Panc1 (cell line): ENCODE measurements at regions not wholly inside any gene's neighbourhood (a gene's known extent, or its start where the extent isn't known, plus 50 kb on each side); places are given as distances from the start of the nearest gene placed in this dataset.

ENCODE experiments used
- ATAC-seq: fragments of 200-7000 bp; cut with Tn5 transposase; 2 replicates; pipeline ENCODE4 v1.9.1; 2020; ENCODE audit warnings: mild to moderate bottlenecking, moderate library complexity
- BruUV-seq: library from RNA; stranded (reverse); fragments of 400-500 nt; replicated peaks from 2 replicates; lab custom pipeline; 2021; lab: Mats Ljungman, UMichigan
- CTCF ChIA-PET: fragments of 300-600 bp; sonication (Branson Sonifier 250); formaldehyde crosslinking; loops from one replicate; lab custom pipeline; 2022; ENCODE audit warnings: antibody characterized with exemption; lab: Charles Lee
- POLR2A ChIA-PET: fragments of 300-600 bp; sonication (Branson Sonifier 250); formaldehyde crosslinking; loops from one replicate; lab custom pipeline; 2022; ENCODE audit warnings: antibody characterized with exemption; lab: Charles Lee
- DNase-seq: peaks from one replicate; pipeline ENCODE4 v3.0.0-alpha.2; 2010; ENCODE audit warnings: low read depth, low spot score
- H3K27ac ChIP-seq: 2 replicates; pipeline ENCODE4 v1.5.1; 2011; ENCODE audit warnings: mild to moderate bottlenecking, low read length, inconsistent platforms
- H3K27me3 ChIP-seq: fragments of 200-500 bp; sonication (Bioruptor generic); 2 replicates; pipeline ENCODE4 v1.6.0; 2014; ENCODE audit warnings: low read length, inconsistent platforms; ENCODE audit not compliant: control insufficient read depth, insufficient read depth
- H3K36me3 ChIP-seq: fragments of 200-500 bp; sonication (Bioruptor generic); 2 replicates; pipeline ENCODE4 v1.5.1; 2014; ENCODE audit warnings: inconsistent platforms, mild to moderate bottlenecking, low read length, moderate library complexity; ENCODE audit not compliant: control insufficient read depth, insufficient read depth
- H3K4me1 ChIP-seq: 2 replicates; pipeline ENCODE4 v1.5.1; 2011; ENCODE audit warnings: inconsistent platforms, mild to moderate bottlenecking, low read length, moderate library complexity; ENCODE audit not compliant: control insufficient read depth, insufficient read depth
- H3K4me3 ChIP-seq, 2 experiments: 2 replicates each; pipeline ENCODE4 v1.5.1; 2011 to 2012; ENCODE audit warnings: low read depth in 2 of 2, low read length in 2 of 2, mild to moderate bottlenecking in 2 of 2, inconsistent platforms in 1 of 2, moderate library complexity in 1 of 2
- H3K9me3 ChIP-seq: fragments of 200-500 bp; sonication (Bioruptor generic); 2 replicates; pipeline ENCODE4 v1.5.1; 2014; ENCODE audit warnings: low read depth, mild to moderate bottlenecking, inconsistent platforms, low read length, moderate library complexity; ENCODE audit not compliant: control insufficient read depth, insufficient read depth
- POLR2AphosphoS5 ChIP-seq: IDR thresholded peaks from 2 replicates; pipeline ENCODE4 v1.6.1; 2012; ENCODE audit warnings: mild to moderate bottlenecking, low read depth, low read length, moderate library complexity
- SIN3A ChIP-seq: IDR thresholded peaks from 2 replicates; pipeline ENCODE4 v1.6.1; 2012; ENCODE audit warnings: low read depth, mild to moderate bottlenecking, low read length, moderate library complexity, borderline replicate concordance; ENCODE audit not compliant: insufficient read depth
- TCF7L2 ChIP-seq: IDR thresholded peaks from 2 replicates; pipeline ENCODE4 v1.6.1; 2011; ENCODE audit warnings: mild to moderate bottlenecking, low read depth, low read length, inconsistent platforms
- in situ Hi-C: cut with HindIII; loops from 2 replicates; pipeline ENCODE4 v1.10.0; 2016; ENCODE audit warnings: low sequenced_read_pairs, low pct_unique_long_range_greater_than_20kb
- intact Hi-C: fragments of 100-400 bp; cut with micrococcal nuclease; formaldehyde crosslinking; loops from one replicate; pipeline ENCODE4 v1.10.0; 2022; ENCODE audit not compliant: unreplicated experiment
- TF ChIP-seq, protein P1 (sequence below), 2 experiments: IDR thresholded peaks; 2 replicates each; pipeline ENCODE4 v1.6.1; 2011 to 2012; ENCODE audit warnings: low read depth in 2 of 2, control low read depth in 1 of 2, low read length in 1 of 2, mild to moderate bottlenecking in 1 of 2, moderate library complexity in 1 of 2; ENCODE audit not compliant: insufficient read depth in 1 of 2
- TF ChIP-seq, protein P2 (sequence below): fragments of 450-650 bp; IDR thresholded peaks from 2 replicates; pipeline ENCODE4 v1.5.1; 2017; ENCODE audit warnings: mild to moderate bottlenecking

DNA sequence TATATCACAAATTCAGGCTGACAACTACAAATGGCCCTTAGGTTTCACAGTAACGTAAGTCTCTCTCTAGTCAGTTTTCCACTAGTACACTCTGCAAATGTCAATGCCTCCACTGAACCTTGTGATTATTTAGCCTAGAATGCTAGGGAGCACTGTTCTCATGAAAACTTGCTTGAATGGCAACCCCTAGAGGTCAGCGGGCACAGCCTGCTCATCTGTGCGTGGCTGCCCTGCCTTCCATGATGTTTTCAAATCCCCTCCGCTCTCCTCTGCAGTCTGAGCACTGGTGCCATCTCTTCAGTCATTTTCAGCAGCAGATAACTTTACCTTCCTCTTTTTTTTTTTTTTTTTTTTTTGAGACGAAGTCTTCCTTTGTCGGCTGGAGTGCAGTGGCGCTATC is 84.1 kb upstream of the GULP1 start:
- no peak for DNase-seq
- intact Hi-C loops (no loop called here), in situ Hi-C loops (no loop called here)
- Histone ChIP-seq H3K27me3 (no peaks in the 10 kb centered on the region; the same call in 1 of the 2 replicates), H3K36me3 (no peaks in the 10 kb centered on the region), H3K4me1 (no peaks in the 10 kb centered on the region), H3K4me3 (no peak overlapping the region), H3K9me3 (no peaks in the 10 kb centered on the region), H3K27ac (no peak overlapping the region)
- no peak for ATAC-seq
- no TSS peak for BruUV-seq
- ChIA-PET CTCF (no interaction called here), POLR2A (no interaction called here)
- TF ChIP-seq TCF7L2 (no peak), POLR2AphosphoS5 (no peak), SIN3A (no peak)
- TF ChIP-seq, protein P1, sequence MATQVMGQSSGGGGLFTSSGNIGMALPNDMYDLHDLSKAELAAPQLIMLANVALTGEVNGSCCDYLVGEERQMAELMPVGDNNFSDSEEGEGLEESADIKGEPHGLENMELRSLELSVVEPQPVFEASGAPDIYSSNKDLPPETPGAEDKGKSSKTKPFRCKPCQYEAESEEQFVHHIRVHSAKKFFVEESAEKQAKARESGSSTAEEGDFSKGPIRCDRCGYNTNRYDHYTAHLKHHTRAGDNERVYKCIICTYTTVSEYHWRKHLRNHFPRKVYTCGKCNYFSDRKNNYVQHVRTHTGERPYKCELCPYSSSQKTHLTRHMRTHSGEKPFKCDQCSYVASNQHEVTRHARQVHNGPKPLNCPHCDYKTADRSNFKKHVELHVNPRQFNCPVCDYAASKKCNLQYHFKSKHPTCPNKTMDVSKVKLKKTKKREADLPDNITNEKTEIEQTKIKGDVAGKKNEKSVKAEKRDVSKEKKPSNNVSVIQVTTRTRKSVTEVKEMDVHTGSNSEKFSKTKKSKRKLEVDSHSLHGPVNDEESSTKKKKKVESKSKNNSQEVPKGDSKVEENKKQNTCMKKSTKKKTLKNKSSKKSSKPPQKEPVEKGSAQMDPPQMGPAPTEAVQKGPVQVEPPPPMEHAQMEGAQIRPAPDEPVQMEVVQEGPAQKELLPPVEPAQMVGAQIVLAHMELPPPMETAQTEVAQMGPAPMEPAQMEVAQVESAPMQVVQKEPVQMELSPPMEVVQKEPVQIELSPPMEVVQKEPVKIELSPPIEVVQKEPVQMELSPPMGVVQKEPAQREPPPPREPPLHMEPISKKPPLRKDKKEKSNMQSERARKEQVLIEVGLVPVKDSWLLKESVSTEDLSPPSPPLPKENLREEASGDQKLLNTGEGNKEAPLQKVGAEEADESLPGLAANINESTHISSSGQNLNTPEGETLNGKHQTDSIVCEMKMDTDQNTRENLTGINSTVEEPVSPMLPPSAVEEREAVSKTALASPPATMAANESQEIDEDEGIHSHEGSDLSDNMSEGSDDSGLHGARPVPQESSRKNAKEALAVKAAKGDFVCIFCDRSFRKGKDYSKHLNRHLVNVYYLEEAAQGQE (IDR thresholded peaks at IDR 0.05; ENCODE audit: insufficient read depth in 1 of 2, low read depth in 2 of 2, low read length in 1 of 2): no peak
- TF ChIP-seq, protein P2, sequence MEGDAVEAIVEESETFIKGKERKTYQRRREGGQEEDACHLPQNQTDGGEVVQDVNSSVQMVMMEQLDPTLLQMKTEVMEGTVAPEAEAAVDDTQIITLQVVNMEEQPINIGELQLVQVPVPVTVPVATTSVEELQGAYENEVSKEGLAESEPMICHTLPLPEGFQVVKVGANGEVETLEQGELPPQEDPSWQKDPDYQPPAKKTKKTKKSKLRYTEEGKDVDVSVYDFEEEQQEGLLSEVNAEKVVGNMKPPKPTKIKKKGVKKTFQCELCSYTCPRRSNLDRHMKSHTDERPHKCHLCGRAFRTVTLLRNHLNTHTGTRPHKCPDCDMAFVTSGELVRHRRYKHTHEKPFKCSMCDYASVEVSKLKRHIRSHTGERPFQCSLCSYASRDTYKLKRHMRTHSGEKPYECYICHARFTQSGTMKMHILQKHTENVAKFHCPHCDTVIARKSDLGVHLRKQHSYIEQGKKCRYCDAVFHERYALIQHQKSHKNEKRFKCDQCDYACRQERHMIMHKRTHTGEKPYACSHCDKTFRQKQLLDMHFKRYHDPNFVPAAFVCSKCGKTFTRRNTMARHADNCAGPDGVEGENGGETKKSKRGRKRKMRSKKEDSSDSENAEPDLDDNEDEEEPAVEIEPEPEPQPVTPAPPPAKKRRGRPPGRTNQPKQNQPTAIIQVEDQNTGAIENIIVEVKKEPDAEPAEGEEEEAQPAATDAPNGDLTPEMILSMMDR: no peak

DNA sequence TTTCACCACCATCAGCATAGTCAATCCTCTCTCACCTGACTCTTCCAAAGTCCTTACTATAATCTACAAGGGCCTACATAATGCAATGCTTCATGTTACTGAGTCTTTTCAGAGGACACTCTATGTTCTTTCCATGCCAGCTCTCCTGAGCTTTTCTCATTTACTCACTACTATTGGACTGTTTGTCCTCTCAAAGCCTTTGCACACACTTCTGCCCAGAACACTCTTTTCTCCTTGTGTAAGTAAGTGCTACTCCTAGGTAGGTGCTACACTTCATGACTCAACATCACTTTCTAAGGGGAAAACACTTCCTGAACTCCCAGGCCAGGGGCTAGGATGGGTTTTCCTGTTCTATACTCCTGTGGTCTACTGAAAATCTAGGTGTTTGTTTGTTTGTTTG is 82.5 kb upstream of the GULP1 start:
- in situ Hi-C loops (no loop called here), intact Hi-C loops (no loop called here)
- ChIA-PET POLR2A (no interaction called here), CTCF (no interaction called here)
- Histone ChIP-seq H3K4me3 (no peak overlapping the region), H3K27me3 (no peaks in the 10 kb centered on the region; the same call in 1 of the 2 replicates), H3K9me3 (no peaks in the 10 kb centered on the region), H3K36me3 (no peaks in the 10 kb centered on the region), H3K4me1 (no peaks in the 10 kb centered on the region), H3K27ac (no peak overlapping the region)
- BruUV-seq: no TSS peak
- no peak for DNase-seq
- ATAC-seq: no peak
- TF ChIP-seq, protein P2: no peak
- no peak for TF ChIP-seq SIN3A
- no peak for TF ChIP-seq TCF7L2
- TF ChIP-seq POLR2AphosphoS5: no peak
- TF ChIP-seq, protein P1 (IDR thresholded peaks at IDR 0.05; ENCODE audit: insufficient read depth in 1 of 2, low read depth in 2 of 2, low read length in 1 of 2): no peak
